ENCODE measurements at regions not wholly inside any gene's neighbourhood (a gene's known extent, or its start where the extent isn't known, plus 50 kb on each side); places are given as distances from the start of the nearest gene placed in this dataset.

GRCh38 chr9:100838857-100839256 is 189.7 kb upstream of the PLPPR1 start:
- H3K4me3 ChIP-seq (ENCODE audit: low read depth in 1 of 2, low read length in 1 of 2), result no peak overlapping the region
- H3K27me3 ChIP-seq, result no peaks in the 10 kb centered on the region
- no peak for TF ChIP-seq CTCF (IDR thresholded peaks at IDR 0.05)
- no peaks in the 10 kb centered on the region for H3K36me3 ChIP-seq
- no peak overlapping the region for H3K27ac ChIP-seq
- no peaks in the 10 kb centered on the region for H3K4me1 ChIP-seq (ENCODE audit: control insufficient read depth in 1 of 2, insufficient read depth in 1 of 2, low read depth in 1 of 2, low read length in 1 of 2)
- H3K9me3 ChIP-seq, result no peaks in the 10 kb centered on the region

- TF ChIP-seq CTCF (IDR thresholded peaks at IDR 0.05), result no peak
- no peaks in the 10 kb centered on the region for H3K9me3 ChIP-seq
- no peaks in the 10 kb centered on the region for H3K27me3 ChIP-seq
- no peak overlapping the region for H3K27ac ChIP-seq
- no peak overlapping the region for H3K4me3 ChIP-seq (ENCODE audit: low read depth in 1 of 2, low read length in 1 of 2)
- no peaks in the 10 kb centered on the region for H3K36me3 ChIP-seq
- H3K4me1 ChIP-seq (ENCODE audit: control insufficient read depth in 1 of 2, insufficient read depth in 1 of 2, low read depth in 1 of 2, low read length in 1 of 2), result no peaks in the 10 kb centered on the region
Observed at GRCh38 chr9:100848726-100849125, 179.8 kb upstream of the PLPPR1 start.

GRCh38 chr9:100852088-100852487 is 176.4 kb upstream of the PLPPR1 start:
- Histone ChIP-seq H3K36me3 (no peaks in the 10 kb centered on the region), H3K9me3 (no peaks in the 10 kb centered on the region), H3K27me3 (no peaks in the 10 kb centered on the region), H3K4me1 (ENCODE audit: control insufficient read depth in 1 of 2, insufficient read depth in 1 of 2, low read depth in 1 of 2, low read length in 1 of 2) (no peaks in the 10 kb centered on the region), H3K4me3 (ENCODE audit: low read depth in 1 of 2, low read length in 1 of 2) (no peak overlapping the region), H3K27ac (no peak overlapping the region)
- no peak for TF ChIP-seq CTCF (IDR thresholded peaks at IDR 0.05)

- Histone ChIP-seq H3K27me3 (no peaks in the 10 kb centered on the region), H3K36me3 (no peaks in the 10 kb centered on the region), H3K9me3 (no peaks in the 10 kb centered on the region), H3K27ac (no peak overlapping the region), H3K4me3 (ENCODE audit: low read depth in 1 of 2, low read length in 1 of 2) (no peak overlapping the region), H3K4me1 (ENCODE audit: control insufficient read depth in 1 of 2, insufficient read depth in 1 of 2, low read depth in 1 of 2, low read length in 1 of 2) (no peaks in the 10 kb centered on the region)
- TF ChIP-seq CTCF (IDR thresholded peaks at IDR 0.05), result no peak
Observed at GRCh38 chr9:100856238-100856637, 172.3 kb upstream of the PLPPR1 start.

GRCh38 chr9:100865111-100865510 is 163.4 kb upstream of the PLPPR1 start:
- H3K9me3 ChIP-seq, result no peaks in the 10 kb centered on the region
- H3K4me1 ChIP-seq (ENCODE audit: control insufficient read depth in 1 of 2, insufficient read depth in 1 of 2, low read depth in 1 of 2, low read length in 1 of 2), result no peaks in the 10 kb centered on the region
- no peak overlapping the region for H3K4me3 ChIP-seq (ENCODE audit: low read depth in 1 of 2, low read length in 1 of 2)
- TF ChIP-seq CTCF (IDR thresholded peaks at IDR 0.05), result no peak
- H3K27me3 ChIP-seq, result no peaks in the 10 kb centered on the region
- no peaks in the 10 kb centered on the region for H3K36me3 ChIP-seq
- no peak overlapping the region for H3K27ac ChIP-seq

GRCh38 chr9:100865648-100866047 is 162.9 kb upstream of the PLPPR1 start:
- TF ChIP-seq CTCF (IDR thresholded peaks at IDR 0.05), result no peak
- H3K27ac ChIP-seq, result no peak overlapping the region
- H3K36me3 ChIP-seq, result no peaks in the 10 kb centered on the region
- no peaks in the 10 kb centered on the region for H3K9me3 ChIP-seq
- no peaks in the 10 kb centered on the region for H3K4me1 ChIP-seq (ENCODE audit: control insufficient read depth in 1 of 2, insufficient read depth in 1 of 2, low read depth in 1 of 2, low read length in 1 of 2)
- no peak overlapping the region for H3K4me3 ChIP-seq (ENCODE audit: low read depth in 1 of 2, low read length in 1 of 2)
- H3K27me3 ChIP-seq, result no peaks in the 10 kb centered on the region

Data from neutrophil (primary cell).